Osteocyte (in vitro differentiated cells): ENCODE measurements at regions not wholly inside any gene's neighbourhood (a gene's known extent, or its start where the extent isn't known, plus 50 kb on each side); places are given as distances from the start of the nearest gene placed in this dataset.
"Not testable (repeated sequence)": the region's sequence is repeated elsewhere in the genome, so short reads cannot be mapped to it uniquely, and the experiment has no call there.

ENCODE experiments used
- DNase-seq: peaks from one replicate; pipeline ENCODE4 v3.0.0; 2021; ENCODE audit warnings: mixed read lengths; ENCODE audit not compliant: unreplicated experiment; ENCODE audit errors: extremely low spot score
- H3K27ac Mint-ChIP-seq: one replicate; pipeline ENCODE4 v1.8.0; 2021; ENCODE audit warnings: mild to moderate bottlenecking, mixed read lengths; ENCODE audit not compliant: unreplicated experiment
- H3K27me3 Mint-ChIP-seq: one replicate; pipeline ENCODE4 v1.8.0; 2021; ENCODE audit warnings: mixed read lengths; ENCODE audit not compliant: unreplicated experiment
- H3K36me3 Mint-ChIP-seq: one replicate; pipeline ENCODE4 v1.8.0; 2021; ENCODE audit warnings: mixed read lengths; ENCODE audit not compliant: unreplicated experiment
- H3K4me1 Mint-ChIP-seq: one replicate; pipeline ENCODE4 v1.8.0; 2021; ENCODE audit warnings: mixed read lengths; ENCODE audit not compliant: unreplicated experiment
- H3K4me3 Mint-ChIP-seq: one replicate; pipeline ENCODE4 v1.8.0; 2021; ENCODE audit warnings: mild to moderate bottlenecking, moderate library complexity, mixed read lengths; ENCODE audit not compliant: unreplicated experiment
- H3K9me3 Mint-ChIP-seq: one replicate; pipeline ENCODE4 v1.8.0; 2021; ENCODE audit warnings: mixed read lengths; ENCODE audit not compliant: unreplicated experiment
- TF ChIP-seq, protein P1 (sequence below): fragments of 200-600 bp; sonication (generic); IDR thresholded peaks from 2 replicates; pipeline ENCODE4 v1.5.0; 2021; ENCODE audit warnings: antibody characterized with exemption, mild to moderate bottlenecking, moderate library complexity

DNA sequence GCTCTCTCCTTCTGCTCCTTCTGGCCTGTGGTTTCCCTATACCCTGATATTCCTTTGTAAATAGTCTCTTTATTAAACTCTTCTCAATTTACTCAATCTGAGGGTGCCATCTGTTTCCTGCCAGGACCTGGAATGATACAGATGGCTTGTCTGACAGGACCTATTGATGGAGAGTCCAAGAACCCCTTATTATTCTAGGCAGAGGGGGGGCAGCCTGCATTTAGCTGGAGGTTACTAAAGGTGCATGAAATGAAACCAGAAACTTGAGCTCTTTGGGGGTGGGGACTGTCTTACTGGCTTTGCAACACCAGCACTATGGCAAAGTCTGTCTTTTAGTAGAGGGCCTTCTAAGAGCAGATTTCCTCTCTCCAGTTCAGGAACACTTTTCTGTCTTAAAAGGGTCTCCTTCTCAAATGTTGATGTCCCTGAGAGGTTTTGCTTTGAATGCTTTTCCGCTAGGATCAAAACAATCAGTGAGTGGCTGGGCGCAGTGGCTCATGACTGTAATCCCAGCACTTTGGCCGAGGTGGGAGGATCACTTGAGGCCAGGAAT, 162.5 kb upstream of the MED14 start:
- H3K9me3 Mint-ChIP-seq = peaks cover 20% of the 10 kb centered on the region
- TF ChIP-seq, protein P1, sequence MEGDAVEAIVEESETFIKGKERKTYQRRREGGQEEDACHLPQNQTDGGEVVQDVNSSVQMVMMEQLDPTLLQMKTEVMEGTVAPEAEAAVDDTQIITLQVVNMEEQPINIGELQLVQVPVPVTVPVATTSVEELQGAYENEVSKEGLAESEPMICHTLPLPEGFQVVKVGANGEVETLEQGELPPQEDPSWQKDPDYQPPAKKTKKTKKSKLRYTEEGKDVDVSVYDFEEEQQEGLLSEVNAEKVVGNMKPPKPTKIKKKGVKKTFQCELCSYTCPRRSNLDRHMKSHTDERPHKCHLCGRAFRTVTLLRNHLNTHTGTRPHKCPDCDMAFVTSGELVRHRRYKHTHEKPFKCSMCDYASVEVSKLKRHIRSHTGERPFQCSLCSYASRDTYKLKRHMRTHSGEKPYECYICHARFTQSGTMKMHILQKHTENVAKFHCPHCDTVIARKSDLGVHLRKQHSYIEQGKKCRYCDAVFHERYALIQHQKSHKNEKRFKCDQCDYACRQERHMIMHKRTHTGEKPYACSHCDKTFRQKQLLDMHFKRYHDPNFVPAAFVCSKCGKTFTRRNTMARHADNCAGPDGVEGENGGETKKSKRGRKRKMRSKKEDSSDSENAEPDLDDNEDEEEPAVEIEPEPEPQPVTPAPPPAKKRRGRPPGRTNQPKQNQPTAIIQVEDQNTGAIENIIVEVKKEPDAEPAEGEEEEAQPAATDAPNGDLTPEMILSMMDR = no peak
- no peak overlapping the region for H3K4me3 Mint-ChIP-seq
- no peak overlapping the region for H3K27ac Mint-ChIP-seq
- H3K4me1 Mint-ChIP-seq = peaks cover 8% of the 10 kb centered on the region
- DNase-seq = no peak
- no peaks in the 10 kb centered on the region for H3K36me3 Mint-ChIP-seq
- no peaks in the 10 kb centered on the region for H3K27me3 Mint-ChIP-seq

DNA sequence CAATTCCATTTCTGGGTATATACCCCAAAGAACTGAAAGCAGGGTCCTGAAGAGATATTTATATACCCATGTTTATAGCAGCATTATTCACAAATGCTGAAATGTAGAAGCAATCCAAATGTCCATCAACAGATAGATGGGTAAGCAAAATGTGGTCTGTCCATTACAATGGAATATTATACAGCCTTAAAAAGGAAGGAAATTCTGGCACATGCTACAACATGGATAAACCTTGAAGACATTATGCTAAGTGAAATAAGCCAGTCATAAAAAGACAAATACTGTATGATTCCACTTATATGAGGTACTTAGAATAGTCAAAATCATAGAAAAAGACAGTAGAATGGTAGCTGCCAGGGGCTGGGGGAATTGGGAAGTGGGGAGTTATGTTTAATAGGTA, 169.4 kb upstream of the MED14 start:
- H3K36me3 Mint-ChIP-seq, H3K27ac Mint-ChIP-seq, DNase-seq: not testable (repeated sequence)

DNA sequence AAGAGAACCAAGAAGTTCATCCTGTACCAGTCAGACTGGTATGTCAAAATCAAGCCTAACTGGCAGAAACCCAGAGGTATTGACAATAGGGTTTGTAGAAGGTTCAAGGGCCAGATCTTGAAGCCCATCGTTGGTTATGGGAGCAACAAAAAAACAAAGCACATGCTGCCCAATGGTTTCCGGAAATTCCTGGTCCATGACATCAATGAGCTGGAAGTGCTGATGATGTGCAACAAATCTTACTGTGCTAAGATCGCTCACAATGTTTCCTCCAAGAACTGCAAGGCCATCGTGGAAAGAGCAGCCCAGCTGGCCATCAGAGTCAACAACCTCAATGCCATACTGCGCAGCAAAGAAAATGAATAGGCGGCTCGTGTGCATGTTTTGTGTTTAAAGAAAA, 172.7 kb upstream of the MED14 start:
- DNase-seq = no peak
- H3K36me3 Mint-ChIP-seq = no peaks in the 10 kb centered on the region
- peaks cover 4% of the 10 kb centered on the region for H3K9me3 Mint-ChIP-seq
- TF ChIP-seq, protein P1 = no peak
- no peak overlapping the region for H3K27ac Mint-ChIP-seq
- peaks cover 25% of the 10 kb centered on the region for H3K4me1 Mint-ChIP-seq
- no peak overlapping the region for H3K4me3 Mint-ChIP-seq
- no peaks in the 10 kb centered on the region for H3K27me3 Mint-ChIP-seq

More for the DNA sequence above, 169.4 kb upstream of the MED14 start:
- H3K4me3 Mint-ChIP-seq, H3K27me3 Mint-ChIP-seq, H3K9me3 Mint-ChIP-seq: not testable (repeated sequence)
- H3K4me1 Mint-ChIP-seq = peaks cover 14% of the 10 kb centered on the region

DNA sequence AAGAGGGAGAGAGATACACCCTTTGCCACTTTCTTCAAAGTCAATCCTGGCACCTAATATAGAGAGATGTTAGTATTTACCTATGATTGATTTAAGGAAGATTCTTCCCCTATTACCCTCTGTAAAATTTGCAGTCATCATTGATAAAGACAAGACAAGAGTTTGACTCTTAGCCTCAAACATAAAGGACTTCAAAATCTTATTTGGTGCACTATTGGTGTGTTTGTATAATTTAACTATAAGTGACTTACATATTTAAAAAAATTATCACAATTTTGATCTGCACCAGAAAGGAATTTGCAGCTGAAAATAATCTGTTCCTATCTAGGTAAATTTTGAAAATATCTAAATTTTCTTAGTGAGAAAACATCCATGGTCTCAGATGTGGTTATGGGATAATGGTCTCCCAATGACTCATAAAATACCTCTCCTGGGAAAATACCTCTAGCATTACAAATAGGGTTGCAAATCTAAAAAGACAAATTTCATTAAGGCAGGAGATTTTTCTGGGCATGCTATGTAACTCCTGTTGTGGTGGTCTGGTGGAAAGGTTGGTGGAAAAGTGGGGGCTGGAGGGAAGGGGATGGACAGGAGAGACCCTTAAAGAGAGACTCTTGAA, 173.6 kb upstream of the MED14 start:
- peaks cover 25% of the 10 kb centered on the region for H3K4me1 Mint-ChIP-seq
- TF ChIP-seq, protein P1 = no peak
- H3K4me3 Mint-ChIP-seq = no peak overlapping the region
- DNase-seq = no peak
- H3K36me3 Mint-ChIP-seq = no peaks in the 10 kb centered on the region
- peaks cover 5% of the 10 kb centered on the region for H3K9me3 Mint-ChIP-seq
- no peaks in the 10 kb centered on the region for H3K27me3 Mint-ChIP-seq
- peak overlapping the region; percentile 27 for H3K27ac Mint-ChIP-seq

DNA sequence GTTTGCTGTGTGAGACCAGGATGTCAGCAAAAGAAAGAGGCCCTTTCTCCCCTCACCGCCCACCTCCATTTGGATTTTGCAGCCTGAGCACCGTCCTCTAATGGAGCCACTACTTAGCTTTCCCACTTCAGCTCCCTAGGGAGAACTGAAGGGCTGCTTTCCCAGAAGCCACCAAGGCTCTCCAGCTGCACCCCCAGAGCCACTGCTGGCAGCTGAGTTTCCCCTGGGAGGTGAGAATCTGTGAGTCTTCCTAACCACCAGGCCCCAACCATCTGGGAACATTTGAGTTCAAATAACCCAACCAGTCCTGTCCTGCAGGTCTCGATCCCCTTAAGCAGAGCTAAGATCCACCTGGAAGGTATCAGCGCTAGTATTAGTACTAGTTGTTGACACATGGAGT, 173.1 kb upstream of the USP9X start:
- H3K27ac Mint-ChIP-seq = no peak overlapping the region
- no peak for DNase-seq
- no peak overlapping the region for H3K4me3 Mint-ChIP-seq
- H3K27me3 Mint-ChIP-seq = no peaks in the 10 kb centered on the region
- TF ChIP-seq, protein P1 = no peak
- no peaks in the 10 kb centered on the region for H3K36me3 Mint-ChIP-seq
- H3K9me3 Mint-ChIP-seq = peaks cover 10% of the 10 kb centered on the region
- H3K4me1 Mint-ChIP-seq = peaks cover 25% of the 10 kb centered on the region
